Ovary (tissue), 7 donors: ENCODE measurements at regions not wholly inside any gene's neighbourhood (a gene's known extent, or its start where the extent isn't known, plus 50 kb on each side); places are given as distances from the start of the nearest gene placed in this dataset.
"Not testable (repeated sequence)": the region's sequence is repeated elsewhere in the genome, so short reads cannot be mapped to it uniquely, and the experiment has no call there.

Source experiments
- DNase-seq, 5 donors: peaks; one replicate each; pipeline ENCODE4 v3.0.0-alpha.2; 2019 to 2020
- H3K27ac ChIP-seq, 2 donors: fragments of 200-600 bp; one replicate each; pipeline versions ENCODE4 v1.5.1 to v1.8.0; 2019 to 2022
- H3K27me3 ChIP-seq: fragments of 200-600 bp; one replicate; pipeline ENCODE4 v1.8.0; 2022
- H3K36me3 ChIP-seq: fragments of 200-600 bp; sonication (generic); one replicate; pipeline ENCODE4 v1.5.1; 2019
- H3K4me1 ChIP-seq: one replicate; pipeline ENCODE4 v1.8.1; 2013; ENCODE audit warnings: mild to moderate bottlenecking, moderate library complexity; ENCODE audit not compliant: insufficient read depth
- H3K4me3 ChIP-seq: fragments of 200-600 bp; sonication (generic); one replicate; pipeline ENCODE4 v1.5.1; 2017
- H3K9me3 ChIP-seq, 2 donors: fragments of 200-600 bp in 1 of 2; sonication (generic) in 1 of 2; one replicate each; pipeline versions ENCODE4 v1.5.1 to v1.8.1; 2013 to 2019; ENCODE audit warnings: mild to moderate bottlenecking in 1 of 2, moderate library complexity in 1 of 2
- EP300 ChIP-seq: sonication (generic); formaldehyde crosslinking; IDR thresholded peaks from one replicate; pipeline ENCODE4 v1.6.1; 2017; ENCODE audit warnings: antibody characterized with exemption
- POLR2A ChIP-seq: fragments of 450-650 bp; IDR thresholded peaks from one replicate; pipeline ENCODE4 v1.6.1; 2017; ENCODE audit warnings: antibody characterized with exemption, mild to moderate bottlenecking, moderate library complexity
- WGBS, 3 donors: extraction: QIAGEN DNeasy Blood & Tissue Kit in 1 of 3; methylation state at CpG; one replicate each; pipeline versions ENCODE4 v1.1.5 to v1.1.7; 2013 to 2017; 5-methylcytosine and 5-hydroxymethylcytosine counted together
- intact Hi-C, 4 donors: fragments of 100-400 bp; cut with DNase I; formaldehyde crosslinking; loops; one replicate each; pipeline versions ENCODE4 v1.11.0 to v1.15.1; 2022 to 2023
- TF ChIP-seq, protein P1 (sequence below), 3 donors: fragments of 450-650 bp in 2 of 3; fragments of 200-600 bp in 1 of 3; IDR thresholded peaks; one replicate each; pipeline versions ENCODE4 v1.5.1 to v1.8.0; 2016 to 2022; ENCODE audit warnings: antibody characterized with exemption in 3 of 3, mild to moderate bottlenecking in 1 of 3
- donor health status: DM: no; HTN: no; CAD: no; lungs with moderate emphysema.
- donor health status: DM: no; HTN: no; CAD: no.
- donor health status: Bipolar disorder and iron deficiency.
- donor health status: DM: no; HTN: no; CAD: no.
- donor health status: DM: yes; HTN: yes; CAD: no.

DNA sequence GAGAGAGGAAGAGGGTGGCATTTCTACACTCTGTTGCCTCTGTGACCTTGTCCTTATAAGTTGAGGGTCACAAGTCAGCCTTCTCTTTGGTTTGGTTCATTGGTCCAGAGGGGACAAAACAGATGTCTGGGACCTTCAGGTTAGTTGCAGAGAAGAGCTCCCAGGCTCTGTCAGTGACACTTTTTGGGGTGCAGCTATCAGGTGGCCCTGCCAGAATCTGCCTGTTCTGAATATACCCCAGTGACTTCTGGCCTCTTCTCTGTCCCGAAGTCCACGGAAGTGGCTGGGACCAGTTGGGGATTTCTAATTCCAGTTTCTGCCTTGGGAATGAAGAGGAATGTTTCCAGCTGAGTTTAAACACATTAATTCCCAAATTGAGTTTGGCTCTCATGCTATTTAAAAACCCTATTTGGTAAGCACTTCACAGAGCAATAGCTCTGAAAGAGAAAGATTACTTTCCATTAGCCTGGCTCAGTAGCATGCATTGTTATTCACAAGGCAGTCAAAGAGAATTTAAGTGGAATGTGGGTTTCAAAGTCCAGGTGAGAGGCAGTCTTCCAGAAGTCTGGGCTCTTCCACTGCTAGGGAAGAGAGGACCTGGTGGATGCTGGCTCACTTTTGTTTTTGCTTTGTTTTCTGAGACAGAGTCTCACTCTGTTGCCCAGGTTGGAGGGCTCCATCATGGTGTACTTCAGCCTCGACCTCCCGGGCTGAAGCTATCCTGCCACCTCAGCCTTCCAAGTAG, 237.8 kb upstream of the GALNT17 start:
- Histone ChIP-seq H3K9me3 (no peaks in the 10 kb centered on the region), H3K27me3 (no peaks in the 10 kb centered on the region), H3K4me1 (peaks cover 8% of the 10 kb centered on the region), H3K27ac (no peak overlapping the region), H3K36me3 (no peaks in the 10 kb centered on the region), H3K4me3 (no peak overlapping the region)
- 62 to 75% (median 72%) methylated on average over 4 of the region's 4 CpGs for WGBS, 3 donors
- TF ChIP-seq EP300 (no peak), POLR2A (no peak)
- TF ChIP-seq, protein P1, sequence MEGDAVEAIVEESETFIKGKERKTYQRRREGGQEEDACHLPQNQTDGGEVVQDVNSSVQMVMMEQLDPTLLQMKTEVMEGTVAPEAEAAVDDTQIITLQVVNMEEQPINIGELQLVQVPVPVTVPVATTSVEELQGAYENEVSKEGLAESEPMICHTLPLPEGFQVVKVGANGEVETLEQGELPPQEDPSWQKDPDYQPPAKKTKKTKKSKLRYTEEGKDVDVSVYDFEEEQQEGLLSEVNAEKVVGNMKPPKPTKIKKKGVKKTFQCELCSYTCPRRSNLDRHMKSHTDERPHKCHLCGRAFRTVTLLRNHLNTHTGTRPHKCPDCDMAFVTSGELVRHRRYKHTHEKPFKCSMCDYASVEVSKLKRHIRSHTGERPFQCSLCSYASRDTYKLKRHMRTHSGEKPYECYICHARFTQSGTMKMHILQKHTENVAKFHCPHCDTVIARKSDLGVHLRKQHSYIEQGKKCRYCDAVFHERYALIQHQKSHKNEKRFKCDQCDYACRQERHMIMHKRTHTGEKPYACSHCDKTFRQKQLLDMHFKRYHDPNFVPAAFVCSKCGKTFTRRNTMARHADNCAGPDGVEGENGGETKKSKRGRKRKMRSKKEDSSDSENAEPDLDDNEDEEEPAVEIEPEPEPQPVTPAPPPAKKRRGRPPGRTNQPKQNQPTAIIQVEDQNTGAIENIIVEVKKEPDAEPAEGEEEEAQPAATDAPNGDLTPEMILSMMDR (IDR thresholded peaks at IDR 0.05), result no peak
- no peak for DNase-seq
- intact Hi-C loops, result no loop called here

DNA sequence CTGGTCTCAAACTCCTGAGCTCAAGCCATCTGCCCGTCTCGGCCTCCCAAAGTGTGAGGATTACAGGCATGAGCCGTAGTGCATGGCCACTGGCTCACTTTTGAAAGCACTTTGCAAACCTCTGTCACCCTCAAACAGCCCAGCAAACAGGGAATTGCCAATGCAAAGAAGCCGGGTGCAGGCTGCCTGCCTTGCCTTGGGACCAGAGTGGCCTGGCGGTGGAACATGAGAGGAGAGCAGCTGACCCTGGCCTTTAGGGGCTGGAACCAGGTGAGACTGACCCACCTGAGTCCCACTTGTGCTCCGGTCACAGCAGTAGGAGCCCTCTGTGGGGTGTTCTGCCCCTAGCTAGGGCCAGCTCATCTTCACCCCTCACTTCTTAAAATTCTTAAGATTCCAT, 237.1 kb upstream of the GALNT17 start:
- WGBS, 3 donors, result 89 to 95% (median 94%) methylated on average over 6 of the region's 6 CpGs
- Histone ChIP-seq H3K27ac (no peak overlapping the region), H3K36me3 (no peaks in the 10 kb centered on the region), H3K4me3 (no peak overlapping the region), H3K4me1 (peaks cover 8% of the 10 kb centered on the region), H3K27me3 (no peaks in the 10 kb centered on the region), H3K9me3 (no peaks in the 10 kb centered on the region)
- no peak for TF ChIP-seq EP300
- TF ChIP-seq, protein P1 (IDR thresholded peaks at IDR 0.05), result no peak
- no peak for TF ChIP-seq POLR2A
- intact Hi-C loops, result no loop called here
- no peak for DNase-seq

DNA sequence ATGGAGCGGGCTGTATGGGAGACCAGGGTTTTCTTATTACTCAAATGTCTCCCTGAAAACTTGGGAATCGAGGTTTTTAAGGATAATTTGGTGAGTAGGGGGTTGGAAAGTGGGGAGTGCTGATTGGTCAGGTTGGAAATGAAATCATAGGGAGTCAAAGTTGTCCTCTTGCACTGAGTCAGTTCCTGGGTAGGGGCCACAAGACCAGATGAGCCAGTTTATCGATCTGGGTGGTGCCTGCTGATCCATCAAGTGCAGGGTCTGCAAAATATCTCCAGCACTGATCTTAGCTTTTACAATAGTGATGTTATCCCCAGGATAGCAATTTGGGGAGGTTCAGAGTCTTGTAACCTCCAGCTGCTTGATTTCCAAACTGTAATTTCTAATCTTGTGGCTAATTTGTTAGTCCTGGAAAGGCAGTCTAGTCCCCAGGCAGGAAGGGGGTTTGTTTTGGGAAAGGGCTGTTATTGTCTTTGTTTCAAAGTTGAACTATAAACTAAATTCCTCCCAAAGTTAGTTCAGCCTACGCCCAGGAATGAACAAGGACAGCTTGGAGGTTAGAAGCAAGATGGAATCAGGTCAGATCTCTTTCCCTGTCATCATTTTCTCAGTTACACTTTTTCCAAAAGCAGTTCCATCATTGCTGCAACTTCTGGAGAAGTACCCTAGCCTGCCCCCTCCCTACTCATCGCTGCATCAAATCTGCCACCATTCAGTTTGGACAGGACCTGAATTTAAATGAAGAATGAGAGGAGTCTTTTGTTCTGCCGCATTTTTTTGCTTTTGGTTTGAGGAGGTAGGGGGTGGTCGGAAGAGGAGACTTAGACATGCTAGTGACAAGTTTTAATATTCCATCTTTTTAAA, 236.4 kb upstream of the GALNT17 start:
- H3K9me3 ChIP-seq, H3K36me3 ChIP-seq, H3K27ac ChIP-seq, H3K4me1 ChIP-seq, H3K27me3 ChIP-seq, DNase-seq, H3K4me3 ChIP-seq, intact Hi-C loops: not testable (repeated sequence)
- 27 to 45% (median 34%) methylated on average over 7 of the region's 7 CpGs for WGBS, 3 donors

DNA sequence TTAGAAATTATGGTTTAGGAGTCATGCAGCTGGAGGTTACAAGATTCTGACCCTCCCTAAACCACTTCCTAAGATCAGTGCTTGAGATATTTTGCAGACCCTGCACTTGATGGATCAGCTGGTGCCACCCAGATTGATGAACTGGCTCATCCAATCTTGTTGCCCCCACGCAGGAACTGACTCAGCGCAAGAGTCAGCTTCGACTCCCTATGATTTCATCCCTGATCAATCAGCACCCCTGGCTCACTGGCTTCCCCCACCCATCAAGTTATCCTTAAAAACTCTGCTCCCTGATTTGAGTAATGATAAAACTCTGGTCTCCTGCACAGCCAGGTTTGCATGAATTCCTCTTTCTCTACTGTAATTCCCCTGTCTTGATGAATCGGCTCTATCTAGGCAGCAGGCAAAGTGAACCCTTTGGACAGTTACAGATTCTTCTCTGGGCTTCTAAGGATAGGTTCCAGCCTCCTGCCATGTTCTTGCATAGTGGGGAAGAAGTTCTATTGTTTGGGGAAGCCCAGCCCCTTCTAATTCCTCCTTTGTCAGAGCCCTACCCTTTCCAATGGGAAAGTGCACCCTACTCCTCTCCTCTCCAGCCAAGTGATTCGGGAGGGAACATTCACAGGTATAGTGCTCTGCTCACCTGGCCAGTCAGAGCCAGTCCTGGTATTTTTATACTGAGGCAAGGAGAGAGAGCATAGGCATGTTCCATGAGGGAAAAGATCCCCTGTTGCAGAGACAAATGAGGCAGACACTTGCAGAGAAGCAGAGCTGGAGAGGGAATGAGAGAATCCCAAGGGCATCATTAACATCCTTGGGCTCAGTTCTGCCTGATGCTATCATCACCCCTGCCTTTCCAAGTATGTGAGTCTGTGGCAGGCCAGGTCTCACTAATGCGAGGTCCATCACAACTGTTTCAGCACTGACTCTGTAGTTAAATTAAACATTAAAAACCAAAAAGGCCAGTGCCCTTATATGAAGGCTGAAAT, 224.4 kb upstream of the GALNT17 start:
- 83 to 86% (median 86%) methylated on average over 6 of the region's 6 CpGs for WGBS, 3 donors
- Histone ChIP-seq H3K27ac (no peak overlapping the region), H3K27me3 (no peaks in the 10 kb centered on the region), H3K4me1 (no peaks in the 10 kb centered on the region), H3K36me3 (no peaks in the 10 kb centered on the region), H3K9me3 (no peaks in the 10 kb centered on the region), H3K4me3 (no peak overlapping the region)
- intact Hi-C loops, result no loop called here
- DNase-seq, result no peak
- no peak for TF ChIP-seq POLR2A
- TF ChIP-seq, protein P1 (IDR thresholded peaks at IDR 0.05), result no peak
- no peak for TF ChIP-seq EP300
